ENCODE measurements at regions not wholly inside any gene's neighbourhood (a gene's known extent, or its start where the extent isn't known, plus 50 kb on each side); places are given as distances from the start of the nearest gene placed in this dataset.
A peak's percentile ranks its signal among the peaks of the same experiment; 100 is the strongest.

- no peak for TF ChIP-seq ZNF26 (tag by site-specific recombination; IDR thresholded peaks at IDR 0.05)
- no peak for TF ChIP-seq ATF2 (tag by site-specific recombination; IDR thresholded peaks at IDR 0.05; ENCODE audit: low read depth)
- no peak for TF ChIP-seq ZNF776 (tag by site-specific recombination; IDR thresholded peaks at IDR 0.05; ENCODE audit: borderline replicate concordance)
- no peak for TF ChIP-seq ZNF621 (tag by site-specific recombination; IDR thresholded peaks at IDR 0.05)
- TF ChIP-seq SETDB1 (IDR thresholded peaks at IDR 0.05; ENCODE audit: insufficient read length, low read length) = no peak
- peak; percentile 21; the same call in 1 of the 2 replicates for TF ChIP-seq PRDM4 (tag by site-specific recombination; IDR thresholded peaks at IDR 0.05)
- TF ChIP-seq ZNF280D (tag by site-specific recombination; IDR thresholded peaks at IDR 0.05) = no peak
- TF ChIP-seq ZNF274 (IDR thresholded peaks at IDR 0.05; ENCODE audit: low read length) = no peak
- TF ChIP-seq ZNF274 (tag by site-specific recombination; IDR thresholded peaks at IDR 0.05; ENCODE audit: borderline replicate concordance) = no peak
- TF ChIP-seq KLF8 (tag by site-specific recombination; IDR thresholded peaks at IDR 0.05) = no peak
- TF ChIP-seq ZEB2 (tag by site-specific recombination; IDR thresholded peaks at IDR 0.05) = no peak
- no peak for TF ChIP-seq ZFHX2 (tag by site-specific recombination; conservative IDR thresholded peaks at IDR 0.05)
- TF ChIP-seq ZNF114 (tag by site-specific recombination; IDR thresholded peaks at IDR 0.05) = no peak
- 0 out of 2 replicates have a peak, but pooled peaks have one; percentile 48 for TF ChIP-seq ZNF639 (tag by site-specific recombination; IDR thresholded peaks at IDR 0.05)
- TF ChIP-seq ZNF701 (tag by site-specific recombination; IDR thresholded peaks at IDR 0.05) = no peak
- TF ChIP-seq ZNF549 (tag by site-specific recombination; IDR thresholded peaks at IDR 0.05) = no peak
- no peak for TF ChIP-seq ZNF2 (tag by site-specific recombination; IDR thresholded peaks at IDR 0.05)
- no peak for TF ChIP-seq ZNF449 (tag by site-specific recombination; IDR thresholded peaks at IDR 0.05)
- TF ChIP-seq ZNF138 (tag by site-specific recombination; IDR thresholded peaks at IDR 0.05; ENCODE audit: borderline replicate concordance) = 0 out of 2 replicates have a peak, but pooled peaks have one; percentile 52
- no peak for TF ChIP-seq TRIM28 (IDR thresholded peaks at IDR 0.05; ENCODE audit: borderline replicate concordance, low read length)
- no peak for TF ChIP-seq GLIS2 (tag by site-specific recombination; IDR thresholded peaks at IDR 0.05)
- TF ChIP-seq ZBTB20 (tag by site-specific recombination; IDR thresholded peaks at IDR 0.05) = no peak
- no peak for TF ChIP-seq ZNF514 (tag by site-specific recombination; IDR thresholded peaks at IDR 0.05)
- no peak for TF ChIP-seq ZNF473 (tag by site-specific recombination; IDR thresholded peaks at IDR 0.05)
- no peak for TF ChIP-seq ZNF155 (tag by site-specific recombination; IDR thresholded peaks at IDR 0.05)
- peak; percentile 89 for TF ChIP-seq ZNF510 (tag by site-specific recombination; IDR thresholded peaks at IDR 0.05; ENCODE audit: insufficient replicate concordance)
- TF ChIP-seq ZNF169 (tag by site-specific recombination; IDR thresholded peaks at IDR 0.05) = no peak
- TF ChIP-seq ZNF214 (tag by site-specific recombination; IDR thresholded peaks at IDR 0.05; ENCODE audit: borderline replicate concordance) = no peak; the same call in 1 of the 2 replicates
Observed at GRCh38 chr12:32016680-32017482, 57.7 kb downstream of the RESF1 start (continued).

All from HEK293 (cell line).